ENCODE measurements at regions not wholly inside any gene's neighbourhood (a gene's known extent, or its start where the extent isn't known, plus 50 kb on each side); places are given as distances from the start of the nearest gene placed in this dataset.
"Not testable (repeated sequence)": the region's sequence is repeated elsewhere in the genome, so short reads cannot be mapped to it uniquely, and the experiment has no call there.

- no peak for DNase-seq (ENCODE audit: low read depth)
Measured at GRCh38 chr5:6273749-6274148, 104.6 kb downstream of the MED10 start.

GRCh38 chr5:6273090-6273735 is 105.1 kb downstream of the MED10 start:
- DNase-seq (ENCODE audit: low read depth), result no peak

- DNase-seq (ENCODE audit: low read depth), result no peak
Measured at GRCh38 chr5:6269925-6270324, 108.4 kb downstream of the MED10 start.

- no peak for DNase-seq (ENCODE audit: low read depth)
Measured at GRCh38 chr5:6266671-6267197, 111.6 kb downstream of the MED10 start.

GRCh38 chr5:6264394-6264793 is 114.0 kb downstream of the MED10 start:
- no peak for DNase-seq (ENCODE audit: low read depth)

GRCh38 chr5:6262651-6263363 is 115.5 kb downstream of the MED10 start:
- no peak for DNase-seq (ENCODE audit: low read depth)

GRCh38 chr5:6261668-6262067 is 116.7 kb downstream of the MED10 start:
- DNase-seq (ENCODE audit: low read depth), result no peak

GRCh38 chr5:6261256-6261655 is 117.1 kb downstream of the MED10 start:
- DNase-seq (ENCODE audit: low read depth), result no peak

GRCh38 chr5:6260846-6261245 is 117.5 kb downstream of the MED10 start:
- no peak for DNase-seq (ENCODE audit: low read depth)

- DNase-seq (ENCODE audit: low read depth), result no peak
Measured at GRCh38 chr5:6256901-6257300, 121.4 kb downstream of the MED10 start.

GRCh38 chr5:6255956-6256355 is 122.4 kb downstream of the MED10 start:
- DNase-seq (ENCODE audit: low read depth), result no peak

GRCh38 chr5:6253846-6254245 is 124.5 kb downstream of the MED10 start:
- DNase-seq (ENCODE audit: low read depth), result no peak

GRCh38 chr5:6253281-6253680 is 125.1 kb downstream of the MED10 start:
- no peak for DNase-seq (ENCODE audit: low read depth)

GRCh38 chr5:6252581-6252980 is 125.8 kb downstream of the MED10 start:
- no peak for DNase-seq (ENCODE audit: low read depth)

GRCh38 chr5:6251565-6252102 is 126.7 kb downstream of the MED10 start:
- no peak for DNase-seq (ENCODE audit: low read depth)

- no peak for DNase-seq (ENCODE audit: low read depth)
Measured at GRCh38 chr5:6250121-6250520, 128.2 kb downstream of the MED10 start.

- no peak for DNase-seq (ENCODE audit: low read depth)
Measured at GRCh38 chr5:6248132-6248531, 130.2 kb downstream of the MED10 start.

- DNase-seq (ENCODE audit: low read depth), result no peak
Measured at GRCh38 chr5:6246820-6247437, 131.4 kb downstream of the MED10 start.

- no peak for DNase-seq (ENCODE audit: low read depth)
Measured at GRCh38 chr5:6244339-6244714, 134.0 kb downstream of the MED10 start.

GRCh38 chr5:6243706-6244338 is 134.5 kb downstream of the MED10 start:
- no peak for DNase-seq (ENCODE audit: low read depth)

GRCh38 chr5:6241056-6241455 is 137.3 kb downstream of the MED10 start:
- DNase-seq (ENCODE audit: low read depth), result not testable (repeated sequence)

- DNase-seq (ENCODE audit: low read depth), result no peak
Measured at GRCh38 chr5:6236858-6237481, 141.4 kb downstream of the MED10 start.

All from RPMI7951 (cell line).